ENCODE measurements at regions not wholly inside any gene's neighbourhood (a gene's known extent, or its start where the extent isn't known, plus 50 kb on each side); places are given as distances from the start of the nearest gene placed in this dataset.

- Histone ChIP-seq H3K14ac (ENCODE audit: insufficient read depth, low read length) (no peak overlapping the region), H2BK20ac (ENCODE audit: low read depth, low read length, poor library complexity, severe bottlenecking) (no peak overlapping the region), H2BK120ac (ENCODE audit: low read depth, low read length, poor library complexity, severe bottlenecking) (no peak overlapping the region), H3K56ac (ENCODE audit: insufficient read length, low read depth, low read length) (no peak overlapping the region), H3K9me3 (ENCODE audit: control insufficient read depth, low read depth, low read length) (no peaks in the 10 kb centered on the region), H2AK5ac (ENCODE audit: insufficient read length, low read length) (no peak overlapping the region), H2AFZ (ENCODE audit: low read length) (no peak overlapping the region), H3K4me1 (ENCODE audit: insufficient read depth, low read length) (no peaks in the 10 kb centered on the region), H3K27me3 (ENCODE audit: insufficient read depth, low read length) (no peaks in the 10 kb centered on the region), H3K27ac (ENCODE audit: insufficient read length, low read depth, low read length) (no peak overlapping the region), H4K8ac (replicated peaks; ENCODE audit: insufficient read length, low read depth, low read length) (no peak overlapping the region), H3K4ac (ENCODE audit: low read depth, low read length) (no peak overlapping the region), H3K79me1 (ENCODE audit: insufficient read depth, low read depth, low read length, poor library complexity, severe bottlenecking) (no peaks in the 10 kb centered on the region), H3K23me2 (ENCODE audit: insufficient read length, low read depth, low read length, poor library complexity, severe bottlenecking) (no peaks in the 10 kb centered on the region), H3T11ph (ENCODE audit: low read length) (no peak overlapping the region), H2BK15ac (ENCODE audit: low read depth, low read length) (no peak overlapping the region), H4K5ac (ENCODE audit: insufficient read length, low read depth, low read length) (no peak overlapping the region), H3K23ac (ENCODE audit: insufficient read length, low read depth, low read length) (no peak overlapping the region), H3K18ac (ENCODE audit: insufficient read length, low read depth, low read length) (no peak overlapping the region), H2BK5ac (ENCODE audit: insufficient read length, low read length) (no peak overlapping the region), H3K9ac (ENCODE audit: extremely low read depth, insufficient read length, low read length) (no peak overlapping the region), H4K20me1 (ENCODE audit: control insufficient read depth, insufficient read depth, insufficient read length) (no peaks in the 10 kb centered on the region), H2BK12ac (ENCODE audit: insufficient read length, low read depth, low read length) (no peak overlapping the region), H4K91ac (ENCODE audit: insufficient read length, low read depth, low read length) (no peak overlapping the region), H3K4me2 (ENCODE audit: insufficient read depth, insufficient read length, low read length) (no peak overlapping the region), H3K79me2 (ENCODE audit: insufficient read depth, low read length) (no peaks in the 10 kb centered on the region)
- no peaks in the 10 kb centered on the region for H3K27me3 Mint-ChIP-seq (ENCODE audit: low read depth)
- no peaks in the 10 kb centered on the region for H3K4me1 Mint-ChIP-seq
- no peaks in the 10 kb centered on the region for H3K36me3 Mint-ChIP-seq (ENCODE audit: insufficient read depth in 1 of 3, low read depth in 3 of 3)
- H3K27ac Mint-ChIP-seq, result no peak overlapping the region
- no peaks in the 10 kb centered on the region for H3K9me3 Mint-ChIP-seq
- DNase-seq, result no peak
- no peak overlapping the region for H3K4me3 Mint-ChIP-seq
- TF ChIP-seq CTCF (conservative IDR thresholded peaks at IDR 0.05), result no peak
- no CpG with 5 or more reads among the region's 9 CpGs for WGBS (ENCODE audit: extremely low coverage, insufficient read length, low lambda C conversion rate)
These were observed 528.4 kb downstream of the PPARGC1A start for GRCh38 chr4:23361453-23361852.
